ENCODE measurements at regions not wholly inside any gene's neighbourhood (a gene's known extent, or its start where the extent isn't known, plus 50 kb on each side); places are given as distances from the start of the nearest gene placed in this dataset.

DNA sequence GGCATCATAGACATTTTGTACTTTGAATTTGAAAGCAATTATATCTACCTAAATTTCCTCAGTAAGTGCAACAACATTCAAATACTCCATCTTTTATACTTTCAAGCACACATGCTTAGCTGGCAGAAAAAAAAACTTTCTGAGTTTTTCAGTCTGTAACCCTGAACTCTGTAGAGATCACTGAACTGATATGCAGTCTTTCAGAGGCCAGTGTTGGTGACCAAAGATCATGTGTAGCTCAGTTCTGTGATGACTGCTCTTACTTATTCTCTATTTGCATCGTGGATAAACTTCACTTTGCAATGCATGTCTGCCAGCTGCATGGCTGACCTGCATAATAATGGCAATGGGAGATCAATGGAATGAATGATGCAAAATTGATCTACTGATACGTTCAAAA is 431.3 kb downstream of the FRK start:
- H3K4me1 ChIP-seq: no peaks in the 10 kb centered on the region
- no peak overlapping the region for H3K4me2 ChIP-seq
- no peak for ATAC-seq
- ChIA-PET CTCF (no interaction called here), POLR2A (no interaction called here)
- no peak for TF ChIP-seq HEYL (CRISPR knock-in tag; IDR thresholded peaks at IDR 0.05)
- no peak for TF ChIP-seq ZSCAN20 (CRISPR knock-in tag; IDR thresholded peaks at IDR 0.05)
- TF ChIP-seq, protein P1, sequence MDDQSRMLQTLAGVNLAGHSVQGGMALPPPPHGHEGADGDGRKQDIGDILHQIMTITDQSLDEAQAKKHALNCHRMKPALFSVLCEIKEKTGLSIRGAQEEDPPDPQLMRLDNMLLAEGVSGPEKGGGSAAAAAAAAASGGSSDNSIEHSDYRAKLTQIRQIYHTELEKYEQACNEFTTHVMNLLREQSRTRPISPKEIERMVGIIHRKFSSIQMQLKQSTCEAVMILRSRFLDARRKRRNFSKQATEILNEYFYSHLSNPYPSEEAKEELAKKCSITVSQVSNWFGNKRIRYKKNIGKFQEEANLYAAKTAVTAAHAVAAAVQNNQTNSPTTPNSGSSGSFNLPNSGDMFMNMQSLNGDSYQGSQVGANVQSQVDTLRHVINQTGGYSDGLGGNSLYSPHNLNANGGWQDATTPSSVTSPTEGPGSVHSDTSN (IDR thresholded peaks at IDR 0.05): no peak
- H3K9me3 ChIP-seq: no peaks in the 10 kb centered on the region
- FAIRE-seq: no peak
- H3K27ac ChIP-seq: no peak overlapping the region
- H3K4me3 ChIP-seq: no peak overlapping the region
- WGBS (ENCODE audit: missing lambda C conversion rate): 7% methylated on average over 2 of the region's 2 CpGs
- no peak for DNase-seq (ENCODE audit: low read depth in 1 of 2, low spot score in 1 of 2)

DNA sequence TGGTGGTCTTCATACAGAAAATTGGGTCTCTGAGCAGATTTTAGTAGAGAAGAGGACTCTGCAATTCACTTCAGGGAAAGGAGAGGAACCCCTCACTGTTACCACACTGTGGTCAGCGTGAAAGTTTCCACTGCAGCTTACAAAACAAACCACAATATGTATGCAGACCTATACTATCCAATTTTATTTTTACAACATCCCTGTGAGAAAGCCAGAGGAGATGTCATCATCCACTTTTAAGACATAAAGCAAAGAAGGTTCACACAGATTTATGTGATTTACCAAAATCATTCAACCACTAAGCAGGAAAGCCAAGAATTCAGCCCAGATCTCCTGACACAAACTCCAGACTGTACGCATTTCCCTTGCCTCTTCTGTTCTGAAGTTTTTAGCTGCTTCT is 442.4 kb downstream of the FRK start:
- POLR2A ChIA-PET: no interaction called here
- TF ChIP-seq JUN (IDR thresholded peaks at IDR 0.05): no peak
- TF ChIP-seq, protein P1 (IDR thresholded peaks at IDR 0.05): no peak
- TF ChIP-seq, protein P2, sequence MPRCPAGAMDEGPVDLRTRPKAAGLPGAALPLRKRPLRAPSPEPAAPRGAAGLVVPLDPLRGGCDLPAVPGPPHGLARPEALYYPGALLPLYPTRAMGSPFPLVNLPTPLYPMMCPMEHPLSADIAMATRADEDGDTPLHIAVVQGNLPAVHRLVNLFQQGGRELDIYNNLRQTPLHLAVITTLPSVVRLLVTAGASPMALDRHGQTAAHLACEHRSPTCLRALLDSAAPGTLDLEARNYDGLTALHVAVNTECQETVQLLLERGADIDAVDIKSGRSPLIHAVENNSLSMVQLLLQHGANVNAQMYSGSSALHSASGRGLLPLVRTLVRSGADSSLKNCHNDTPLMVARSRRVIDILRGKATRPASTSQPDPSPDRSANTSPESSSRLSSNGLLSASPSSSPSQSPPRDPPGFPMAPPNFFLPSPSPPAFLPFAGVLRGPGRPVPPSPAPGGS (IDR thresholded peaks at IDR 0.05): no peak
- TF ChIP-seq GATA3 (IDR thresholded peaks at IDR 0.05; ENCODE audit: borderline replicate concordance): no peak
- no peak for TF ChIP-seq EP300 (IDR thresholded peaks at IDR 0.05)
- TF ChIP-seq RARB (CRISPR knock-in tag; IDR thresholded peaks at IDR 0.05): no peak
- no peak for TF ChIP-seq HOXA7 (CRISPR knock-in tag; IDR thresholded peaks at IDR 0.05)
- TF ChIP-seq CHD4 (IDR thresholded peaks at IDR 0.05; ENCODE audit: borderline replicate concordance): no peak
- no peak for TF ChIP-seq BHLHE40 (IDR thresholded peaks at IDR 0.05; ENCODE audit: low read depth, low read length)
- TF ChIP-seq CHD2 (IDR thresholded peaks at IDR 0.05; ENCODE audit: low read length, partially characterized antibody): no peak
- no peak for TF ChIP-seq MAZ (IDR thresholded peaks at IDR 0.05; ENCODE audit: borderline replicate concordance, low read depth, low read length)
- TF ChIP-seq RCOR1 (IDR thresholded peaks at IDR 0.05; ENCODE audit: low read depth, low read length): no peak
- no peak for TF ChIP-seq TP53 (CRISPR knock-in tag; IDR thresholded peaks at IDR 0.05)
- TF ChIP-seq ZSCAN20 (CRISPR knock-in tag; IDR thresholded peaks at IDR 0.05): no peak
- no peak for TF ChIP-seq MAFK (IDR thresholded peaks at IDR 0.05; ENCODE audit: partially characterized antibody)
- DNase-seq (ENCODE audit: low read depth in 1 of 2, low spot score in 1 of 2) (no peak), FAIRE-seq (no peak), ATAC-seq (no peak)
- Histone ChIP-seq H3K9me3 (no peaks in the 10 kb centered on the region), H3K4me1 (no peaks in the 10 kb centered on the region), H3K27ac (no peak overlapping the region), H3K4me3 (no peak overlapping the region), H3K4me2 (no peak overlapping the region)
- 40% methylated on average over 2 of the region's 2 CpGs for WGBS (ENCODE audit: missing lambda C conversion rate)
- CTCF ChIA-PET: no interaction called here

DNA sequence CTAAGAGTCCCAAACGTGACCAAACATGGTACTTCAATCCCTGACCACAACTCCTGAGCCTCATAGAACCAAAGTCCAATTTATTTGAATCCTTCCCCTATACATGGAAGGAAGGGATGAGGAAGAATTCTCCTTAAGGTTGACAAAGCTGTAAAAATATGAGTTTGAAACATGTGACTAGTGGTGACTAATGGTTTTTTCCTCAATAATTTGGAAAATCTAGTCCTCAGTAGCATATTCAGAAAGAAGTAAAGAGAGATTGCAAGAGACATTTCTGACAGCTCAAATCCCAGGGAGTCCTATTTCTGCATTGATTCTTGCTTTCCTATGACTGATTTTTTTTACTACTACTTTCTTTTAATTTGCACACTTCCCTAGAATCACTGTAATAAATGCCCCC is 443.7 kb downstream of the FRK start:
- POLR2A ChIA-PET: no interaction called here
- H3K27ac ChIP-seq: no peak overlapping the region
- TF ChIP-seq MYC (IDR thresholded peaks at IDR 0.05; ENCODE audit: borderline replicate concordance, low read length) (no peak), RNF2 (IDR thresholded peaks at IDR 0.05; ENCODE audit: borderline replicate concordance, low read depth) (no peak), JUNB (IDR thresholded peaks at IDR 0.05) (no peak), RARB (CRISPR knock-in tag; IDR thresholded peaks at IDR 0.05) (no peak), RCOR1 (IDR thresholded peaks at IDR 0.05; ENCODE audit: low read depth, low read length) (no peak), SREBF2 (IDR thresholded peaks at IDR 0.05) (no peak), EHMT2 (IDR thresholded peaks at IDR 0.05; ENCODE audit: low read depth) (no peak), ZNF302 (CRISPR knock-in tag; IDR thresholded peaks at IDR 0.05) (no peak), HEYL (CRISPR knock-in tag; IDR thresholded peaks at IDR 0.05) (no peak), GATA3 (IDR thresholded peaks at IDR 0.05; ENCODE audit: borderline replicate concordance) (no peak), ZFP36 (IDR thresholded peaks at IDR 0.05; ENCODE audit: borderline replicate concordance, partially characterized antibody) (no peak), EHF (CRISPR knock-in tag; IDR thresholded peaks at IDR 0.05) (no peak)
- TF ChIP-seq, protein P3, sequence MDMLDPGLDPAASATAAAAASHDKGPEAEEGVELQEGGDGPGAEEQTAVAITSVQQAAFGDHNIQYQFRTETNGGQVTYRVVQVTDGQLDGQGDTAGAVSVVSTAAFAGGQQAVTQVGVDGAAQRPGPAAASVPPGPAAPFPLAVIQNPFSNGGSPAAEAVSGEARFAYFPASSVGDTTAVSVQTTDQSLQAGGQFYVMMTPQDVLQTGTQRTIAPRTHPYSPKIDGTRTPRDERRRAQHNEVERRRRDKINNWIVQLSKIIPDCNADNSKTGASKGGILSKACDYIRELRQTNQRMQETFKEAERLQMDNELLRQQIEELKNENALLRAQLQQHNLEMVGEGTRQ (IDR thresholded peaks at IDR 0.05): no peak
- TF ChIP-seq, protein P4, sequence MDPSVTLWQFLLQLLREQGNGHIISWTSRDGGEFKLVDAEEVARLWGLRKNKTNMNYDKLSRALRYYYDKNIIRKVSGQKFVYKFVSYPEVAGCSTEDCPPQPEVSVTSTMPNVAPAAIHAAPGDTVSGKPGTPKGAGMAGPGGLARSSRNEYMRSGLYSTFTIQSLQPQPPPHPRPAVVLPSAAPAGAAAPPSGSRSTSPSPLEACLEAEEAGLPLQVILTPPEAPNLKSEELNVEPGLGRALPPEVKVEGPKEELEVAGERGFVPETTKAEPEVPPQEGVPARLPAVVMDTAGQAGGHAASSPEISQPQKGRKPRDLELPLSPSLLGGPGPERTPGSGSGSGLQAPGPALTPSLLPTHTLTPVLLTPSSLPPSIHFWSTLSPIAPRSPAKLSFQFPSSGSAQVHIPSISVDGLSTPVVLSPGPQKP (IDR thresholded peaks at IDR 0.05; ENCODE audit: low read depth, low read length): no peak
- no peak for DNase-seq (ENCODE audit: low read depth in 1 of 2, low spot score in 1 of 2)
- no peak for ATAC-seq
- no peaks in the 10 kb centered on the region for H3K4me1 ChIP-seq
- H3K4me2 ChIP-seq: no peak overlapping the region
- no peaks in the 10 kb centered on the region for H3K9me3 ChIP-seq
- CTCF ChIA-PET: no interaction called here
- no peak for FAIRE-seq
- WGBS (ENCODE audit: missing lambda C conversion rate): 0% methylated on average over 1 of the region's 1 CpG
- no peak overlapping the region for H3K4me3 ChIP-seq
